PC-9 (cell line): ENCODE measurements at regions not wholly inside any gene's neighbourhood (a gene's known extent, or its start where the extent isn't known, plus 50 kb on each side); places are given as distances from the start of the nearest gene placed in this dataset.

ENCODE experiments used
- BruUV-seq: library from RNA; stranded (reverse); fragments of 400-500 nt; replicated peaks from 2 replicates; lab custom pipeline; 2021; lab: Mats Ljungman, UMichigan
- CTCF ChIA-PET: fragments of 300-600 bp; sonication (Branson Sonifier 250); formaldehyde crosslinking; loops from one replicate; lab custom pipeline; 2022; ENCODE audit warnings: antibody characterized with exemption; lab: Charles Lee
- POLR2A ChIA-PET: fragments of 300-600 bp; sonication (Branson Sonifier 250); formaldehyde crosslinking; loops from one replicate; lab custom pipeline; 2022; ENCODE audit warnings: antibody characterized with exemption; ENCODE audit not compliant: unreplicated experiment; lab: Charles Lee
- DNase-seq, 2 experiments: peaks; one replicate each; pipeline versions ENCODE4 v3.0.0 to v3.0.0-alpha.2; 2015 to 2022; ENCODE audit warnings: mixed read lengths in 1 of 2
- H2AFZ ChIP-seq: fragments of 200-600 bp; sonication (generic); 2 replicates; pipeline ENCODE4 v1.8.1; 2017; ENCODE audit warnings: antibody characterized with exemption
- H3F3A ChIP-seq: fragments of 200-600 bp; sonication (generic); 2 replicates; pipeline ENCODE4 v1.8.1; 2017; ENCODE audit warnings: antibody characterized with exemption, mild to moderate bottlenecking, low read depth; ENCODE audit not compliant: insufficient read depth
- H3K27ac ChIP-seq: fragments of 200-600 bp; sonication (generic); 2 replicates; pipeline ENCODE4 v1.6.1; 2016; ENCODE audit warnings: mixed run types
- H3K27me3 ChIP-seq: fragments of 200-600 bp; sonication (generic); 2 replicates; pipeline ENCODE4 v1.6.1; 2016; ENCODE audit warnings: low read depth, mixed run types; ENCODE audit not compliant: insufficient read depth
- H3K36me3 ChIP-seq: fragments of 200-600 bp; sonication (generic); 2 replicates; pipeline ENCODE4 v1.6.1; 2016; ENCODE audit warnings: low read depth, mixed run types
- H3K4me1 ChIP-seq: fragments of 200-600 bp; sonication (generic); replicated peaks from 2 replicates; pipeline ENCODE4 v1.6.1; 2016; ENCODE audit warnings: mixed run types; ENCODE audit not compliant: insufficient read depth
- H3K4me2 ChIP-seq: fragments of 200-600 bp; sonication (generic); 2 replicates; pipeline ENCODE4 v1.6.1; 2017; ENCODE audit warnings: mixed run types
- H3K4me3 ChIP-seq: fragments of 200-600 bp; sonication (generic); 2 replicates; pipeline ENCODE4 v1.6.1; 2016; ENCODE audit warnings: mixed run types
- H3K79me2 ChIP-seq: fragments of 200-600 bp; sonication (generic); 2 replicates; pipeline ENCODE4 v1.6.1; 2017; ENCODE audit warnings: low read depth, mixed run types
- H3K9me2 ChIP-seq: fragments of 200-600 bp; sonication (generic); 2 replicates; pipeline ENCODE4 v1.8.1; 2017; ENCODE audit warnings: mild to moderate bottlenecking; ENCODE audit not compliant: insufficient read depth
- H3K9me3 ChIP-seq: fragments of 200-600 bp; sonication (generic); 2 replicates; pipeline ENCODE4 v1.8.1; 2016; ENCODE audit warnings: low read depth; ENCODE audit not compliant: insufficient read depth
- H4K20me1 ChIP-seq: fragments of 200-600 bp; sonication (generic); 2 replicates; pipeline ENCODE4 v1.8.1; 2017; ENCODE audit not compliant: insufficient read depth
- EZH2 ChIP-seq: fragments of 200-600 bp; sonication (generic); IDR thresholded peaks from 2 replicates; pipeline ENCODE4 v1.8.0; 2017; ENCODE audit warnings: antibody characterized with exemption, low read depth
- intact Hi-C: fragments of 100-400 bp; cut with micrococcal nuclease; formaldehyde crosslinking; loops from one replicate; pipeline ENCODE4 v1.10.0; 2022; ENCODE audit not compliant: unreplicated experiment
- TF ChIP-seq, protein P1 (sequence below): fragments of 200-600 bp; sonication (generic); conservative IDR thresholded peaks from 2 replicates; pipeline ENCODE4 v1.6.1; 2017; ENCODE audit warnings: mixed run types, antibody characterized with exemption, mild to moderate bottlenecking, moderate library complexity

DNA sequence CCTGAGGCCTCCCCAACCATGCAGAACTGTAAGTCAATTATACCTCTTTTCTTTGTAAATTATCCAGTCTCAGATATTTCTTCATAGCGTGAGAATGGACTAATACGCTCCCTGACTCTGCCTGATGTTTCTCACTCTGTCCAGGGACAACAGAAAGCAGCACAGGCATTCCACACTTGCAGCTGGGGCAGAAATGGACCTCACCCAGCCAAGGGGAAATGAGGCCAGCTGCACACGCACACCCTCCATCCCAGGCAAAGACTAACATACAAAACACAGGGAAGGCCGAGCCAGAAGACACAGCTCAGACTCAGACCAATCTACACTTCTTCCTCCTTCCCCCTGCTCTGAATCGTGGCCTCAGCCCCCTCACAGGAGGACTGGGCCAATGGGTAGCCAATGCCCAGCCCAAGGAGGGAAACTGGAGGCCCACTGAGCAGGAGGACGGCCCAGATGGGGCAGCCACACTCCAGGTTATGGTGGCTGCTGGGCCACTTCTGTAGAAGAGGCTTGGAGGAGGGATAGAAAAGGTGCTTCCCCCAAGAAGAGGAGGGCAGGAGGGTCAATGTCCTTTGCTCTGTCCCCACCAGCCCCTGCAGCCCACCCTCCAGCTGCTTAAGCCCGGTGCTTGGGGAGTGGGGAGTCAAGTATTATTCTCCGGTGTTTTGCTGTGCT is 228.4 kb downstream of the NPHP4 start:
- no TSS peak for BruUV-seq
- POLR2A ChIA-PET, result no interaction called here
- DNase-seq, result no peak
- no peaks in the 10 kb centered on the region for H3K36me3 ChIP-seq
- no peaks in the 10 kb centered on the region for H4K20me1 ChIP-seq
- peaks cover 54% of the 10 kb centered on the region for H3K27me3 ChIP-seq
- CTCF ChIA-PET, result no interaction called here
- intact Hi-C loops, result no loop called here
- H2AFZ ChIP-seq, result no peak overlapping the region
- H3K27ac ChIP-seq, result no peak overlapping the region
- no peaks in the 10 kb centered on the region for H3F3A ChIP-seq
- H3K9me2 ChIP-seq, result no peaks in the 10 kb centered on the region
- H3K4me2 ChIP-seq, result no peak overlapping the region
- H3K4me1 ChIP-seq, result no peaks in the 10 kb centered on the region
- TF ChIP-seq EZH2, result no peak
- TF ChIP-seq, protein P1, sequence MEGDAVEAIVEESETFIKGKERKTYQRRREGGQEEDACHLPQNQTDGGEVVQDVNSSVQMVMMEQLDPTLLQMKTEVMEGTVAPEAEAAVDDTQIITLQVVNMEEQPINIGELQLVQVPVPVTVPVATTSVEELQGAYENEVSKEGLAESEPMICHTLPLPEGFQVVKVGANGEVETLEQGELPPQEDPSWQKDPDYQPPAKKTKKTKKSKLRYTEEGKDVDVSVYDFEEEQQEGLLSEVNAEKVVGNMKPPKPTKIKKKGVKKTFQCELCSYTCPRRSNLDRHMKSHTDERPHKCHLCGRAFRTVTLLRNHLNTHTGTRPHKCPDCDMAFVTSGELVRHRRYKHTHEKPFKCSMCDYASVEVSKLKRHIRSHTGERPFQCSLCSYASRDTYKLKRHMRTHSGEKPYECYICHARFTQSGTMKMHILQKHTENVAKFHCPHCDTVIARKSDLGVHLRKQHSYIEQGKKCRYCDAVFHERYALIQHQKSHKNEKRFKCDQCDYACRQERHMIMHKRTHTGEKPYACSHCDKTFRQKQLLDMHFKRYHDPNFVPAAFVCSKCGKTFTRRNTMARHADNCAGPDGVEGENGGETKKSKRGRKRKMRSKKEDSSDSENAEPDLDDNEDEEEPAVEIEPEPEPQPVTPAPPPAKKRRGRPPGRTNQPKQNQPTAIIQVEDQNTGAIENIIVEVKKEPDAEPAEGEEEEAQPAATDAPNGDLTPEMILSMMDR, result no peak
- H3K4me3 ChIP-seq, result no peak overlapping the region
- H3K9me3 ChIP-seq, result no peaks in the 10 kb centered on the region
- H3K79me2 ChIP-seq, result no peaks in the 10 kb centered on the region

DNA sequence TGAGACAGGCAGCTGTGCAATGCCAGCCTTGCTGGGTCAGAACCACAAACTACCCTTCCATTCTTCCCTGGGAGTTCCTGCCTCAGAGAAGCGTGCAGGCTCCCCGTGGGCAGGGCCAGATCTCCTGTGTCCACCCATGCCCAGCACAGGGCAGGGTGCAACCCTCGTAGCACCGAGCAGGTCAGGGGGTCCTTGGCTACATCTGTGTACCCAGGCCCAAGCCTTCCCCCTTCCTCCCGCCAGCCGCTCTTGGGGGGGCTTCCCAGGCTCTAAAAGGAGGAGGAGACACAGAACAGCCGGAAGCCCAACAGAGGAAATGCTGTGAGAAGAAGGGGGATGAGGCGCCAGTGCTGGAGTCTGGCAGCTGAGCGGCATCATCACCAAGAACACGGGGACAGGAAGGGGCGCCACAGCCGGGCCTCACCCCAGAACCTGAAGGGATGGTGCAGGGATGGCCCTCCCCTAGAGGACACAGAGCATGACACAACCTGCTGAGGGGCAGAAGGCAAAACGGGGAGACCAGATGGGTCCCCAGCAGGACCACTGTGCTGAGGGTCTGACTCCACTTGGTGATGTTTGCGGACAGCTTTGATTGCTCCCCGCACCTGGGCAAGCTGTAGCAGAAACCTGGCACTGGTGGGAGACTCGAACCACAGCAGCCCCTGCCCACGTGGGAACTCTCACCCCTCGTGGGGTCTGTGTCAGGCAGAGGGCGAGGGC is 233.2 kb downstream of the NPHP4 start:
- H3K27ac ChIP-seq, result no peak overlapping the region
- no peaks in the 10 kb centered on the region for H3K9me3 ChIP-seq
- H3F3A ChIP-seq, result no peaks in the 10 kb centered on the region
- H3K4me2 ChIP-seq, result no peak overlapping the region
- H3K36me3 ChIP-seq, result no peaks in the 10 kb centered on the region
- ChIA-PET CTCF (no interaction called here), POLR2A (no interaction called here)
- peaks cover 60% of the 10 kb centered on the region for H3K27me3 ChIP-seq
- no peak for TF ChIP-seq EZH2
- TF ChIP-seq, protein P1, result no peak
- H4K20me1 ChIP-seq, result no peaks in the 10 kb centered on the region
- no peaks in the 10 kb centered on the region for H3K4me1 ChIP-seq
- H3K4me3 ChIP-seq, result no peak overlapping the region
- no peak overlapping the region for H2AFZ ChIP-seq
- H3K79me2 ChIP-seq, result no peaks in the 10 kb centered on the region
- no peak for DNase-seq
- intact Hi-C loops, result no loop called here
- H3K9me2 ChIP-seq, result no peaks in the 10 kb centered on the region
- BruUV-seq, result no TSS peak

- no peak for DNase-seq
- no peak overlapping the region for H3K27ac ChIP-seq
- H3K4me3 ChIP-seq, result no peak overlapping the region
- H3K9me2 ChIP-seq, result no peaks in the 10 kb centered on the region
- intact Hi-C loops, result no loop called here
- BruUV-seq, result no TSS peak
- H3K79me2 ChIP-seq, result no peaks in the 10 kb centered on the region
- H3K36me3 ChIP-seq, result no peaks in the 10 kb centered on the region
- no peaks in the 10 kb centered on the region for H4K20me1 ChIP-seq
- H3K4me2 ChIP-seq, result no peak overlapping the region
- ChIA-PET POLR2A (no interaction called here), CTCF (no interaction called here)
- H3K4me1 ChIP-seq, result no peaks in the 10 kb centered on the region
- TF ChIP-seq EZH2, result no peak
- TF ChIP-seq, protein P1, result no peak
- H3K27me3 ChIP-seq, result peaks cover 64% of the 10 kb centered on the region
- H3K9me3 ChIP-seq, result no peaks in the 10 kb centered on the region
- no peak overlapping the region for H2AFZ ChIP-seq
- no peaks in the 10 kb centered on the region for H3F3A ChIP-seq
Measured at GRCh38 chr1:5758000-5758858, 234.0 kb downstream of the NPHP4 start.
